HuH-7.5 (cell line): ENCODE measurements at regions not wholly inside any gene's neighbourhood (a gene's known extent, or its start where the extent isn't known, plus 50 kb on each side); places are given as distances from the start of the nearest gene placed in this dataset.

Source experiments
- DNase-seq: peaks from one replicate; pipeline ENCODE4 v3.0.0; 2011; ENCODE audit warnings: low spot score

DNA sequence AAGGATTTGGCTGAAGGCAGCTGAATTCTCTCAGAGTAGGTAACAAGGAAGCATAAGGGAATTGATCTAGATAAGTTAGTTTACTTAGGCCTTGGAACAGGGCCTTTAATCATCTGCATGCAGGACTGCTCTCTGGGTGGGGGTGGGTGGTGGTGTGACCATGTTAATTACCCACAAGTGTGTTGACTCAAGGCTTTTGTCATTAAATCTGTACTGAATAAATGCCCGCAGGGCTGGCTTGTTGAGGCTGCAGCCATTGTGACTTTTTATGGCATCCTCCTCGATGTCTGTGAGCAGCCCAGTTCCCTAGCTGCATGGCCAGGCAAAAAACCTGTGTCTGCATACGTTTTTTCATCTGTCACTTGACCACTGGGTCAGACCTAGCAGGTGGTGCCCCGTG, 63.5 kb upstream of the ASCC3 start:
- no peak for DNase-seq

DNA sequence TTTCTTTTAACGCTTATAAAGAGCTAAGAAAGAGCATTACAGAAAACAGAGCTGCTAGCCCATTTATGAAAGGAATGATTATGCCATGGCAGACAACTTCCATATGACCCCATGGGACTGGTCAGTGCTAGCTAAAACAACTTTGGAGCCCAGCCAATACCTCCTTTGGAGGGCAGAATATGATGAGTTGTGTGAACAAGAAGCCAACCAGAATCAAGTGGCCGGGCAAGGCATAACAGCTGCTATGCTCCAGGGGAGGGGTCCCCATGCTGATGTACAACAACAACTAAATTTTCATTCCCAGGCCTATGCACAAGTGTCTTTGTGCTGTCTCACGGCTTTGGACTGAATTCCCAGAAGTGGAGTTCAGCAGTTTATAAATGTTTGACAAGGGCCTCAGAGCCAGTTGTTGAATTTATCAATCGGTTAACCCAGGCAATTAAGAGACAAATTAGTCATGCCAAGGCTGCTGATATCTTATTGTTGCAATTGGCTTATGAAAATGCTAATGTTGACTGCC, 65.0 kb upstream of the ASCC3 start:
- no peak for DNase-seq

- no peak for DNase-seq
Observed at GRCh38 chr6:100946711-100947110, 65.6 kb upstream of the ASCC3 start.

DNA sequence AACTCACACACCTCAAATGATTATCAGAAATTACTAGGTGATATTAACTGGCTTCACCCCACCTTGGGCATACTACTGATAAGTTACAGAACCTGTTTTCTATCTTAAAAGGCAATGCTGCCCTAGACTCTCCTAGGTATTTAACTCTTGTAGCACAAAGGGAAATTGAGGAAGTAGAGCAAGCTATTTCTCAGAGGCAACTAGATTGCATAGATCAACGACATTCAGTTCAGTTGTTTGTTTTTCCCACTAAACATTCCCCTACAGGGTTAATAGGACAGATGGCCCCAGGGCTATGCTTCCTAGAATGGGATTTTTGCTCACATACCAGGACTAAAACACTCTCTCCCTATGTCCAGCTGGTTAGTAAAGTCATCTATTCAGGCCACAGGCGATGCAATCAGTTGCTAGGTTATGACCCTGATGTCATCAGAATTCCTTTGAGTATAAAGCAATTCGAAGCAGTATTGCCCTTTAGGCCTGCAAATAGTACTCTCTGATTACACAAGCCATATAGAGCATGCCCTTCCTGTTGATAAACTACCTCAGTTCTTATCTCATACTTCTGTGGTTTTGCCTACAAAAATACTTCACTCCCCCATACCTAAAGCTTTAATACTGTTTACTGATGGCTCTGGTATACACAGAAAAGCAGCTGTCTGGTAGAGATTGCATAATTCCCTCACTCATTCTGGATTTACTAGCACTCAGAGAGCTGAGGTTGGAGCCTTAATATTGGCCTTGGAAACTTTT, 67.4 kb upstream of the ASCC3 start:
- peak; percentile 23 for DNase-seq

DNA sequence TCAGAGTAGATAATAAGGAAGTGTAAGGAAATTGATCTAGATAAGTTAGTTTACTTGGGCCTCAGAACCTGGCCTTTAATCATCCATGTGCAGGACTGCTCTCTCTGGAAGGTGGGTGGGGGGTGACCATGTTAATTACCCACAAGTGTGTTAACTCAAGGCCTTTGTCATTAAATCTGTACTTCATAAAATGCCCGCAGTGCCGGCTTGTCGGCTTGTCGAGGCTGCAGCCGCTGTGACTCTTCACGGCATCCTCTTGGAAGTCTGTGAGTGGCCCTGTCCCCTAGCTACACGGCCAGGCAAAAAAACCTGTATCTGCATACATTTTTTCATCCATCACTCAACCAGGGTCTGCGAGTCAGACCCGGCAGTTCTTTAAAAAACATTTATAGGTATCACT, 70.9 kb upstream of the ASCC3 start:
- no peak for DNase-seq

GRCh38 chr6:100959280-100959679, 78.2 kb upstream of the ASCC3 start:
- no peak for DNase-seq

DNA sequence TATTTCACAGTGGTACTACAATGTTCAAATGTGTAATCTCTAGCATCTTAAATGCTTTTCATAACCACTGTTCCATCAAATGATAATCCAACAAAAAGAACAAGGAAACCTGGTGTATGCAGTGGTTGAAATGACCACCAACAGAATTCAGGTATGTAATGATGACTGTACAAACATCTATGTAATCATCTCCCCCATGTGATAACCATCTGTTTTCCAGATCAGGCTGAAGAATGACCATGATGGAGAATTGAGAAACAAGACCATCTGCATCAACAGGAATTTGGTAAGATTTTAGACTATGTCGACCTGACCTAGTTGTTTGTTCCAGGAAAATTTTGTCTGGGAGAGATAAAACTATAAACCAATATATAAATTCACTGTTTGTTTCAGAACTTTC, 81.3 kb upstream of the ASCC3 start:
- no peak for DNase-seq

DNA sequence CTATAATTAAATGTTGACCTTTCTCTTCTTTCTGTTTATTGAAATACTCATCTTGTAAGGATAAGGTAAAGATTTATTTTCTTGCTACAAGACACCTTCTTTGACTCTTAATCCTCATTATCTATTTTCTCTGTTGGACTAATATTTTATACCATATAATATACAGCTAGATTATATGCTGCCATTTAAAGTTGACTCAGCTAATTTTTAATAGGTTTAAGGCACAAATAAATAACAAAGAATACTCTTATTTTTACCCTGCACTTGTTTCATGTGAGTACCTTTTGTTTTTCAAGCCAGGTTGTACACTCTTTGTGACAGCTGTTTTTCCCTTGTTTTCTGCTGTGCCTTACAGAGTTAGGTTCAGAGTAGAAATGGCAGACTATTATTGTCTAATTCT, 83.9 kb upstream of the ASCC3 start:
- no peak for DNase-seq

GRCh38 chr6:100968949-100969348, 87.8 kb upstream of the ASCC3 start:
- DNase-seq = no peak

DNA sequence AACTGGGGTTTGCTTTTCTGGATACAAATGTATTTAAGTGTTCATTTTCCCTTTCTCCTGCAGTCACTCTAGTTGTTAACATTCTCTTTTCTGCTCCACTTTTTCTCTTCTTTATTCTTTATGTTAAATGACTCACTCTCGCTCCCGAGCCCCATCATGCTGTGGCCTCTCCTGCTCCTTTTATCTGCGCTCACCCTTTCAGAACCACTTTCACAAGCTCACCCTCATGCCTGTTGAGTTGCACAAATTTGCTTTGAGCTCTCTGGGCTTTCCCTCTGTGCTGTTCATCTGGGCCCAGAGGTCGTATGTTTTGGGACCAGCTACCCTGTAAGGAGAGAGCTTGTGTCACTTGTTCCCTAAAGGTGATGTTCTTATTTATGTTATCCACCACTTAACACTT, 98.1 kb upstream of the ASCC3 start:
- DNase-seq = no peak

DNA sequence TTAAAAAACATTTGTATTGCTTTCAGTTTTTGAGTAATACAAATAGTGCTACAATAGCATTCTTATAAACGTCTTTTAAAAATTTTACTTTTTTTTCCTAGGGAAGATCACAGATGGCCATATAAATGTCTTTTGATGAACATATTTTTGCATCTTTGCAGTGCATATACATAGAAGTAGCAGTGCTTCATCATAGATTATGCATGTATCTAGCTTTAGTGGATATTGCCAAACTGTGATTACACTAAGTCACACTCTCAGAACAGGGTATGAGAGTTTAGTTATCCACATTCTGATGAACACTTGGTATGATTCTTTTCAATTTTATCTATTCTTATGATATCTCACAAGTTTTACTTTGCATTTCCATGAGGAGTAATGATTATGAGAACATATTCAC, 99.8 kb upstream of the ASCC3 start:
- DNase-seq = no peak

DNA sequence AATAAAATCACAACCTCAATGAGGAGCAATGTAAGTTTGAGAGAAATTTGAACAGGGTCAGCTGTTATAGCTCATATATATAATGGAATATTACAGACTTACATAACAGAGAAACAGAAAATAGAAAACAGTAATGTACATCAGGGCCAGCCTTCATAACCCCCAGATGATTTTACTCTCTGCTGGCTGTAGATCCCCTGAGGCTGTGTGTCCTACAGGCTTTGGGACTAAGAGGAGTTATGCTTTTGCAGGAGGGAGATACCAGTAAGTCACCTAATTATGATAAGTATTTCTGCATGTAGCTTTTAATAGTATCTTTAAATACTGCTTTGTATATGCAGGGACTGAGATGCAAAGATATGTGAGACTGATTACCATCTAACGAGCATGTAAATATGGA, 105.8 kb upstream of the ASCC3 start:
- DNase-seq = no peak

DNA sequence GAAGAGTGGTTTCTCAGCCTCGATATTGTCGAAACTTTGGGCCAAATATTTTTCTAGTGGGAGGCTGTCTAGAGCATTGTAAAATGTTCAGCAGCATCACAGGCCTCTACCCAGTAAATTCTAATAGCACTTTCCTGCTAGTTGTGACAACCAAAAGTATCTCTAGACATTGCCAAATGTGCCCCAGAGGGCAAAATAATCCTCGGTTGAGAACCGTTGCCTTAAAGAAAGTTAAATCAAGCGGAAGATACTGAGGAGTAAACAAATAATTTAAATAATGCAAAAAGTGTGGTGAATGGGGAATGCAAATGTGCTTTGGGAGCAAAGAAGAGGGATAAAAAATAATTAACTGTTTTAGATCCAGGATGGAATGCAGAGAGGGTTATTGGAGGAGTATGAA, 106.4 kb upstream of the ASCC3 start:
- DNase-seq = no peak

DNA sequence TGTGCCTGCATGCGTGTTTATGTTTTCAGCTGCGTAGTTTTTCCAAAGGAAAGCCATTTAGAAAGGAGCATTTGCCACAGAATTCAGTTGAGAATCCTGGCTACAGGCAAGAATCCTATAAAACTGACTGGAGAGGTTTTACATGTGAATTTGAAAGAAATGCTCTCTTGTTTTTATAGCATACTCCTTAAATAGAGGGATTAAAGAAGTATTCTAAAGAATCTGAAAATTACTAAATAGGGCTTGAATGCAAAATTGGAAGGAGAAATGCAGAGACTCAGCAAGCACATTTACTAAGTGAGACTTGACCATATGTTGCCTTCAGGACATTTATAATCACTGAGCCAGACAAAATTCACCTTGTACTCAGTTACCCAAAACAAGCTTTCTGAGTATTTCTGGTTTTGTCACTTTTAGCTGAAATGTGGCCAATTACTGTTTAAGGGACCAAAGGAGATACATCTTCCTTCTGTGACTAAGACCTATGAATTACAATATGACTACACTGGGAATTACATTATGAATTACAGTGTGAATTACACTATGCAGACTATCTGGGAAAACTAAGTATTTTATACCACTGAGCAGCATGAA, 107.4 kb upstream of the ASCC3 start:
- DNase-seq = no peak

- no peak for DNase-seq
Observed at GRCh38 chr6:100990070-100990469, 108.9 kb upstream of the ASCC3 start.

DNA sequence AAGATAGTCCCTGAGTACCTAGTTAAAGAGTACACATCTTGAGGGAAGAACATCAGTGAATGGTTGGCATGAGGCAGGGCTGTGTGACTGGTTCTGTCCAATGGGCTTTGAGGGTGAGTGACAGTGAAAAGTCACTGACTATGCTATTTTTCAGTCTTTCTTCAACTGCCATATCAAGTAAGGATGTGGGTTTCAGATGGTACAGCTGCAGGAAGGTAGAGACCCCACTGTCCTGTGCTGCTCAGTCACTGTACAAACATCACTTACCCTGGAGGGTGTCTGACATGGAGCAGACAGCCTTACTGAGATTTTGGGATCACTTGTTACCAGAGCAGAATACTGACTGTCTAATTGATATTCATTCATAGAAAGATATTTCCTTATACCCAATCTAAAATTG, 115.3 kb upstream of the ASCC3 start:
- no peak for DNase-seq

DNA sequence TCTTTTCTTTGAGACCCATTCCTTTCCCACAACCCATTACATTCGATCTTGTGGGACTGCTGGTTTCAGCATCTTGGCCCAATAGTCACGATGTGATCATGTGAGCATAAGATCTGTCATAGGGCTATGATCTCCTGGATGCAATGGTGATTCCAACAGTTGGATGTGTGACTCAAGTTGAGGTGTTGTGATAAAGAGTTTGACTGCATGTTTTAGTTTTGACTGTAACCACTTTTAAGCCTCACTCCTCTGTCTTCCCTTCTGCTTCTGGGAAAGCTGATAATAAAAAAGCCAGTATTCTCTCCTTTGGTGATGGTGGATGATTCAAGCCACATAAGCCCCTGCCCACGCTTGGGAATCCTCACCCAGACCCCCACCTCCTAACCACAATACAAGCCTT, 117.0 kb upstream of the ASCC3 start:
- DNase-seq = no peak

DNA sequence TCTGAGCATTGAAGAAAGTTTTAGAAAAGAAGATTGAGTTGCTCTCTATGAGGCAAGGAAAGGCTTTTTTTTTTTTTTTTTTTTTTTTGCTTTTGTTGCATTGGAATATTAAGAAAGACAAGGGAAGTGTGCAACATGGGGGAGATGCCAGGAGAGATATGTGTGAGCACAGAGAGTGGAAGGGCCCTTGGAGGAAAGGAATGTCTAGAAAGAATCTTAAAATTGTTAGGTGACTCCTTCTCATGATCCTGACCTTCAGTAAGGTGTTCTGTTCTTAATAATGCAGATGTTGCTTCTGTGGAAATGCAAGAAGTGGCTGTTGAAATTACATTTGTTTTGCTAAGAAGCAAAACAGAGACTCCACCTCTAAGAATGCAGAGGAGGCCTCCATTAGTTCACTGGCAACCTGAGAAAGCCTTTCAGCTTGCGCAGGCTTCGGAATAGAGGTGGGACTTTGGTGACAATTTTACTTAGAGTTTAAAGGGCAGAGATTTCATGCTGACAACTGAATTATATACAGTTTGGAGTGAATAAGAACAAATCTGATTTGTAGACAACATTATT, 118.0 kb upstream of the ASCC3 start:
- DNase-seq = no peak

GRCh38 chr6:101000341-101000740, 119.2 kb upstream of the ASCC3 start:
- no peak for DNase-seq

DNA sequence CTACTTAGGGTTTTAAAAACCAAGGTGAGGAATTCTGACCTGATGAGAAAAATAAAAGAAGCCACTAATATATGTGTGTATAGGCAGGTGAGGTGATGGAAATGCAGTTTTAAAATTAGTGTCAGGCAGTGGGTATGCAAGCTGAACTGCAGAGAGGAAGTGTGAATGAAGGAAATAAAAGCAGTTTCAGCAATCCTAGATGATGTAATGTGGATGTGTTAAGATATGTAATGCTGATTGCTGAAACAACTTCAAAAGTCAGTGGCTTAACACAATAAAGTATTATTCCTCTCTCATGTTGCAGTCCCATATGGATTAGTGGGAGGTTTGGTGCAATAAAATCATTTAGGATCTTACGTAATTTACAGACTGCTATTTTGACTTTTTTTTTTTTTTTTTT, 119.9 kb upstream of the ASCC3 start:
- DNase-seq = no peak

GRCh38 chr6:101001607-101002006, 120.5 kb upstream of the ASCC3 start:
- DNase-seq = no peak

DNA sequence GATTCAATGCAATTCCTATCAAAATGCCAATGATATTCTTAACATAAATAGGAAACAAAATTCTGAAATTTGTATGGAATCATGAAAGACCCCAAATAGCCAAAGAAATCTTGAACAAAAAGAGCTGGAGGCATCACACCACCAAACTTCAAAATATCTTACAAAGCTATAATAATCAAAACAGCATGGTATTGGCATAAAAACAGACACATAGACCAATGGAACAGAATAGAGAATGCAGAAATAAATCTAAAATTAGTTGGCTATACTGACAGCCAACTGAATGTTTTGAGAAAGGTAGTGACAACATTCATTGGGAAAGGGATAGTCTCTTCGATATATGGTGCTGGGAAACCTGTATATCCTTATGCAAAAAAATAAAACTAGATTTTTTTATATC, 121.9 kb upstream of the ASCC3 start:
- DNase-seq = no peak

DNA sequence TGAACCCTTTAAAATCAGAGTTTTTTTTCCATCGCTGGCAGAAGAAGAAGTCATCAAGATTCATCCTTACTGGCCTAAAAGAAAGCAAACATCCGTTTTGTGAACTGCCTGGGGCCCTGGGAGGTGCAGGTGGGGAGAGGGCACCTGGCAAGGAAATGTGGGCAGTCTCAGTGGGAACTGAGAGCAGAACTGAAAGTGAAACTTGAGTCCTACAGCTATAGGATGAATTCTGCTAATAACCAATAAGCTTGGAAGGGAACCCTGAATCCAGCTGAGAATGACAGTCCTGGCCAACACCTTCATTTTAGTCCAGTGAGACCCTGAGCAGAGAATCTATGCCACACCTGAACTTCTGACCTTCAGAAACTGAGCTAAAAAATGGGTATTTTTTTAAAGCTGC, 130.1 kb upstream of the ASCC3 start:
- no peak for DNase-seq
